Stimulated activated CD4-positive, alpha-beta T cell treated with anti-CD3 and anti-CD28 coated beads, Interleukin-4, amount 100 ng/mL, for 48 hours (primary cell): ENCODE measurements at regions not wholly inside any gene's neighbourhood (a gene's known extent, or its start where the extent isn't known, plus 50 kb on each side); places are given as distances from the start of the nearest gene placed in this dataset.

Source experiments
- DNase-seq, 2 donors: peaks; one replicate each; pipeline ENCODE4 v3.0.0-alpha.2; 2020; ENCODE audit warnings: low read depth in 2 of 2

GRCh38 chr1:91575909-91576519 is 75.4 kb downstream of the CDC7 start:
- no peak for DNase-seq

- no peak for DNase-seq
Measured at GRCh38 chr1:91578320-91579109, 77.9 kb downstream of the CDC7 start.

GRCh38 chr1:91579658-91580228 is 79.1 kb downstream of the CDC7 start:
- DNase-seq = no peak

GRCh38 chr1:91582431-91582921 is 81.8 kb downstream of the CDC7 start:
- no peak for DNase-seq

- no peak for DNase-seq
Measured at GRCh38 chr1:91583326-91583755, 82.7 kb downstream of the CDC7 start.

- no peak for DNase-seq
Measured at GRCh38 chr1:91584309-91584708, 83.7 kb downstream of the CDC7 start.

- DNase-seq = no peak
Measured at GRCh38 chr1:91584878-91585277, 84.2 kb downstream of the CDC7 start.

GRCh38 chr1:91585502-91585901 is 84.9 kb downstream of the CDC7 start:
- DNase-seq = no peak

- no peak for DNase-seq
Measured at GRCh38 chr1:91585982-91586381, 85.3 kb downstream of the CDC7 start.

GRCh38 chr1:91589437-91589836 is 88.8 kb downstream of the CDC7 start:
- no peak for DNase-seq

GRCh38 chr1:91591175-91591974 is 90.7 kb downstream of the CDC7 start:
- DNase-seq = no peak

- DNase-seq = no peak
Measured at GRCh38 chr1:91592716-91593477, 92.2 kb downstream of the CDC7 start.

GRCh38 chr1:91594383-91595055 is 93.9 kb downstream of the CDC7 start:
- DNase-seq = no peak

- no peak for DNase-seq
Measured at GRCh38 chr1:91596474-91596873, 95.8 kb downstream of the CDC7 start.

- no peak for DNase-seq
Measured at GRCh38 chr1:91597215-91597614, 96.6 kb downstream of the CDC7 start.

- DNase-seq = no peak
Measured at GRCh38 chr1:91600431-91601337, 100.0 kb downstream of the CDC7 start.

GRCh38 chr1:91601554-91602376 is 101.1 kb downstream of the CDC7 start:
- no peak for DNase-seq

GRCh38 chr1:91603409-91603808 is 102.8 kb downstream of the CDC7 start:
- peak; percentile 18 to 30 for DNase-seq

- DNase-seq = no peak
Measured at GRCh38 chr1:91604632-91605031, 104.0 kb downstream of the CDC7 start.
